ENCODE measurements at regions not wholly inside any gene's neighbourhood (a gene's known extent, or its start where the extent isn't known, plus 50 kb on each side); places are given as distances from the start of the nearest gene placed in this dataset.

DNA sequence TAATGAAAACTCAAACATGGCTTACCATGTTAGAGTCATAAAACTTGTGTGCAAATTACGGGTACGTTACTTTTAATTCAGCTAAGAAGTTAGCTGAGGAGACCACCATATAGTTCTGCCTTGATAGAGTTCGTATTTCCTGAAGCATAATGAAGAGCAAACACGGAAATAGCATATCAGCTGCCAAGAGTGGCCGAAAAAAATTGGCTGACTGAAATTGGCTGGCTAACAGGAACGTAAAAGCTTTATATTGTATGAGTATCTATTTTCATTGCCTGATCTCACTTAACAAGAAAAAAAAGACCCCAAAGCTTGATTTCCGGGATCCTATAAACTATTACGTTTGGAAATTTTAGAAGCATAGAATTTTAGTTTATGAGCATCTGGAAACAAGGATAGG is 1222.9 kb downstream of the ZPLD1 start:
- no peak for DNase-seq (ENCODE audit: low read depth)
- no peak for TF ChIP-seq MYC (IDR thresholded peaks at IDR 0.05; ENCODE audit: low read depth, low read length)
- TF ChIP-seq, protein P1, sequence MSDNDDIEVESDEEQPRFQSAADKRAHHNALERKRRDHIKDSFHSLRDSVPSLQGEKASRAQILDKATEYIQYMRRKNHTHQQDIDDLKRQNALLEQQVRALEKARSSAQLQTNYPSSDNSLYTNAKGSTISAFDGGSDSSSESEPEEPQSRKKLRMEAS (IDR thresholded peaks at IDR 0.05; ENCODE audit: low read depth, low read length) = no peak
- no peak for TF ChIP-seq POLR2A (IDR thresholded peaks at IDR 0.05; ENCODE audit: extremely low read depth, insufficient read length)
- TF ChIP-seq, protein P2, sequence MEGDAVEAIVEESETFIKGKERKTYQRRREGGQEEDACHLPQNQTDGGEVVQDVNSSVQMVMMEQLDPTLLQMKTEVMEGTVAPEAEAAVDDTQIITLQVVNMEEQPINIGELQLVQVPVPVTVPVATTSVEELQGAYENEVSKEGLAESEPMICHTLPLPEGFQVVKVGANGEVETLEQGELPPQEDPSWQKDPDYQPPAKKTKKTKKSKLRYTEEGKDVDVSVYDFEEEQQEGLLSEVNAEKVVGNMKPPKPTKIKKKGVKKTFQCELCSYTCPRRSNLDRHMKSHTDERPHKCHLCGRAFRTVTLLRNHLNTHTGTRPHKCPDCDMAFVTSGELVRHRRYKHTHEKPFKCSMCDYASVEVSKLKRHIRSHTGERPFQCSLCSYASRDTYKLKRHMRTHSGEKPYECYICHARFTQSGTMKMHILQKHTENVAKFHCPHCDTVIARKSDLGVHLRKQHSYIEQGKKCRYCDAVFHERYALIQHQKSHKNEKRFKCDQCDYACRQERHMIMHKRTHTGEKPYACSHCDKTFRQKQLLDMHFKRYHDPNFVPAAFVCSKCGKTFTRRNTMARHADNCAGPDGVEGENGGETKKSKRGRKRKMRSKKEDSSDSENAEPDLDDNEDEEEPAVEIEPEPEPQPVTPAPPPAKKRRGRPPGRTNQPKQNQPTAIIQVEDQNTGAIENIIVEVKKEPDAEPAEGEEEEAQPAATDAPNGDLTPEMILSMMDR (IDR thresholded peaks at IDR 0.05; ENCODE audit: low read depth, low read length) = no peak
- no peak overlapping the region for H3K4me3 ChIP-seq (ENCODE audit: low read depth, low read length)

DNA sequence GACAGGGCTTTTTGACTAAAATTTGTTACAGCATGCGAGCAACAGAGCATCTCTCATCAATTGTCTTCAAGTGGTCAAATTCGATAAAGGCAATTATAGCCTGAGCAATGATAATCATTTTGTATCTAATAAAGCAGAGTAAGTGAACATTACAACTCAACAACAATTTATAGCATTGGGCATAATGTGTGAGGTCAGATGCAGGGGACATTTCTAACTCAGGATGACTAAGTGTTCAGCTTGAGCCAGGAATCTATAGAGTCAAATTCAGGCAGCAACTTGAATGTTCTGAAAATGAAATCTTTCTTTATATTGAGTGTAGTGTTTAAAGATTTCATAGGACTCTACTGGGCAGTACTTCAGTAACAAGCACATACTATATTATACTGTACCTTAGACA is 1226.0 kb downstream of the ZPLD1 start:
- DNase-seq (ENCODE audit: low read depth) = no peak
- no peak overlapping the region for H3K4me3 ChIP-seq (ENCODE audit: low read depth, low read length)
- TF ChIP-seq, protein P2 (IDR thresholded peaks at IDR 0.05; ENCODE audit: low read depth, low read length) = no peak
- TF ChIP-seq MYC (IDR thresholded peaks at IDR 0.05; ENCODE audit: low read depth, low read length) = no peak
- TF ChIP-seq POLR2A (IDR thresholded peaks at IDR 0.05; ENCODE audit: extremely low read depth, insufficient read length) = no peak
- TF ChIP-seq, protein P1 (IDR thresholded peaks at IDR 0.05; ENCODE audit: low read depth, low read length) = no peak

DNA sequence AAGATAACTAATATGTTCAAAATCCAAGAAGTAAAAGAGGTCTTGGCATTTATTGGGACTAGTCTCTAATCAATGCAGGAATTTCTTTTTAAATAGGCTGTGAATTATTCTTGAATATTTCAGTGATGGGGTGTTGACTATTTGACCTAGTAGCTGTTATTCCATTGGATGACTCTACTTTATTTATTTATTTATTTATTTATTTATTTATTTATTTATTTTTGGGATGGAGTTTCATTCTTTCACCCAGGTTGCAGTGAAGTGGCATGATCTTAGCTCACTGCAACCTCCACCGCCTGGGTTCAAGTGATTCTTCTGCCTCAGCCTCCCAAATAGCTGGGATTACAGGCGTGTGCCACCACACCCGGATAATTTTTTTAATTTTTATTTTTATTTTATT is 1227.8 kb downstream of the ZPLD1 start:
- no peak overlapping the region for H3K4me3 ChIP-seq (ENCODE audit: low read depth, low read length)
- no peak for DNase-seq (ENCODE audit: low read depth)
- TF ChIP-seq MYC (IDR thresholded peaks at IDR 0.05; ENCODE audit: low read depth, low read length) = no peak
- TF ChIP-seq, protein P2 (IDR thresholded peaks at IDR 0.05; ENCODE audit: low read depth, low read length) = no peak
- TF ChIP-seq, protein P1 (IDR thresholded peaks at IDR 0.05; ENCODE audit: low read depth, low read length) = no peak
- no peak for TF ChIP-seq POLR2A (IDR thresholded peaks at IDR 0.05; ENCODE audit: extremely low read depth, insufficient read length)

DNA sequence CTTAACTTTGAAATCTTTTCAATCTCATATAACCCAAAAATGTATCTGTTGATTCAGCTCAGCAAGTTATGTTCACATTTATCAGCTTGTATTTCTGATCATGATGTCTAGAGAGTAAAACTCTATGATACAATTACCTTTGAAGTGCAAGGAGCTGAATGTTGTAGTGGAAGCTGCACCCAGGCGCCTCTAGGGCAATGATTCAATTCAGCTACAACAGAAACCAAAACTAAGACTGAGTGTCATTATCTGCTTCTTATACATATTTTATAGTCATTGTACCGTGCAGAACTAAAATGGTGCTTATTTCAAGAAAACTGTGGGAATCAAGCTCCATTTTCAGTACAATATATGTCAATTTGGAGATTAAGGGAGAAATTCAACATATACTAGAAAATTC is 1237.5 kb downstream of the ZPLD1 start:
- no peak for DNase-seq (ENCODE audit: low read depth)
- TF ChIP-seq POLR2A (IDR thresholded peaks at IDR 0.05; ENCODE audit: extremely low read depth, insufficient read length) (no peak), MYC (IDR thresholded peaks at IDR 0.05; ENCODE audit: low read depth, low read length) (no peak)
- TF ChIP-seq, protein P1 (IDR thresholded peaks at IDR 0.05; ENCODE audit: low read depth, low read length) = no peak
- TF ChIP-seq, protein P2 (IDR thresholded peaks at IDR 0.05; ENCODE audit: low read depth, low read length) = no peak
- H3K4me3 ChIP-seq (ENCODE audit: low read depth, low read length) = no peak overlapping the region

DNA sequence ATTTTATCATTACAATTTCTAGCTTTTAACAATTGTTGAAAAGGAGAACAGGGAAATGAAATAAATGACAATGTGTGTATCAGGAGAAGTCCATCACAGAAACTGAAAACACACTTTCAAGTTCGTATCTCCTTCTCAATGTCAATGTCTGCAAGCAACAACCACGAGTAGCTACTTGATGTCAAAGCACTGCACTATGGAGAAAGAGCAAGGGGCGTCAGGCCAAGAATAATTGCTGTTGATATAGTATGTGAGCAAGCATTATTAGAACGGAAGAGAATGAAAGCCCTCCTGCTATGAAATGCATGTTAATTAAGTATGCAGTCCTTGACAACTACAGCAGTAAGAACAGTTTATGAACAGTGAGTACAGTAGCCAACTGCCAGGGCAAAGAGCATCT is 1250.1 kb downstream of the ZPLD1 start:
- DNase-seq (ENCODE audit: low read depth) = no peak
- no peak overlapping the region for H3K4me3 ChIP-seq (ENCODE audit: low read depth, low read length)
- TF ChIP-seq MYC (IDR thresholded peaks at IDR 0.05; ENCODE audit: low read depth, low read length) (no peak), POLR2A (IDR thresholded peaks at IDR 0.05; ENCODE audit: extremely low read depth, insufficient read length) (no peak)
- TF ChIP-seq, protein P2 (IDR thresholded peaks at IDR 0.05; ENCODE audit: low read depth, low read length) = no peak
- TF ChIP-seq, protein P1 (IDR thresholded peaks at IDR 0.05; ENCODE audit: low read depth, low read length) = no peak

DNA sequence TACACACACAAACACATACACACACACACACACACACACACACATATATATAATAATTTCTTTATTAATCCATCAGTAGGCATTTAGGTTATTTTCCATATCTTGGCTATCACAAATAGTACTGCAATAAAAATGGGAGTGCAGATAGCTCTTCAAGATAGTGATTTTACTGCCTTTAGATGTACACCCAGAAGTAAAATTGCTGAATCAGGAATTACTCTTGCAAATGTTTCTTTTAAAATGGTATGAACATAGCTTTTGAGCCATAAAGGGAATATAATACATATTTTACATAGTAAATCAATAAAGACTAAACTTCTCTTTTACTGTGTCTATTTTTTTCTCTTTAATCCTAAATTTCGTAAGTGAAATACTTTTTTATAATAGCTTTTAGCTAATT is 1251.1 kb downstream of the ZPLD1 start:
- H3K4me3 ChIP-seq (ENCODE audit: low read depth, low read length) = no peak overlapping the region
- TF ChIP-seq, protein P2 (IDR thresholded peaks at IDR 0.05; ENCODE audit: low read depth, low read length) = no peak
- TF ChIP-seq POLR2A (IDR thresholded peaks at IDR 0.05; ENCODE audit: extremely low read depth, insufficient read length) (no peak), MYC (IDR thresholded peaks at IDR 0.05; ENCODE audit: low read depth, low read length) (no peak)
- TF ChIP-seq, protein P1 (IDR thresholded peaks at IDR 0.05; ENCODE audit: low read depth, low read length) = no peak
- no peak for DNase-seq (ENCODE audit: low read depth)

Measured in NB4 (cell line).